SIG-M5 treated with dmso at 0.1 percent for 504 hours (cell line): ENCODE measurements at regions not wholly inside any gene's neighbourhood (a gene's known extent, or its start where the extent isn't known, plus 50 kb on each side); places are given as distances from the start of the nearest gene placed in this dataset.
"Not testable (repeated sequence)": the region's sequence is repeated elsewhere in the genome, so short reads cannot be mapped to it uniquely, and the experiment has no call there.

Source experiments
- DNase-seq: peaks from one replicate; lab custom pipeline; 2025; ENCODE audit not compliant: unreplicated experiment; lab: John Stamatoyannopoulos, UW

- no peak for DNase-seq
Observed at GRCh38 chr2:75327334-75327733, 128.0 kb upstream of the TACR1 start.

GRCh38 chr2:75326645-75327044, 127.3 kb upstream of the TACR1 start:
- DNase-seq: no peak

GRCh38 chr2:75325594-75325993, 126.3 kb upstream of the TACR1 start:
- no peak for DNase-seq

- DNase-seq: no peak
Observed at GRCh38 chr2:75324861-75325284, 125.6 kb upstream of the TACR1 start.

- no peak for DNase-seq
Observed at GRCh38 chr2:75324141-75324540, 124.8 kb upstream of the TACR1 start.

- DNase-seq: no peak
Observed at GRCh38 chr2:75321599-75321922, 122.2 kb upstream of the TACR1 start.

GRCh38 chr2:75320898-75321598, 121.7 kb upstream of the TACR1 start:
- DNase-seq: no peak

GRCh38 chr2:75319951-75320350, 120.6 kb upstream of the TACR1 start:
- DNase-seq: no peak

- DNase-seq: no peak
Observed at GRCh38 chr2:75317802-75318201, 118.5 kb upstream of the TACR1 start.

GRCh38 chr2:75317316-75317715, 118.0 kb upstream of the TACR1 start:
- DNase-seq: no peak

- no peak for DNase-seq
Observed at GRCh38 chr2:75315436-75315835, 116.1 kb upstream of the TACR1 start.

- DNase-seq: peak; percentile 28
Observed at GRCh38 chr2:75311993-75312392, 112.7 kb upstream of the TACR1 start.

GRCh38 chr2:75311521-75311920, 112.2 kb upstream of the TACR1 start:
- no peak for DNase-seq

- no peak for DNase-seq
Observed at GRCh38 chr2:75310876-75311275, 111.6 kb upstream of the TACR1 start.

- no peak for DNase-seq
Observed at GRCh38 chr2:75309596-75310463, 110.5 kb upstream of the TACR1 start.

GRCh38 chr2:75303227-75303626, 103.9 kb upstream of the TACR1 start:
- DNase-seq: no peak

- DNase-seq: no peak
Observed at GRCh38 chr2:75294362-75294761, 95.0 kb upstream of the TACR1 start.

GRCh38 chr2:75292826-75293225, 93.5 kb upstream of the TACR1 start:
- no peak for DNase-seq

GRCh38 chr2:75290600-75291150, 91.4 kb upstream of the TACR1 start:
- DNase-seq: no peak

- no peak for DNase-seq
Observed at GRCh38 chr2:75289771-75290170, 90.5 kb upstream of the TACR1 start.

- not testable (repeated sequence) for DNase-seq
Observed at GRCh38 chr2:75289178-75289577, 89.9 kb upstream of the TACR1 start.

GRCh38 chr2:75288760-75289159, 89.4 kb upstream of the TACR1 start:
- no peak for DNase-seq
